Suprapubic skin (tissue), 4 donors: ENCODE measurements at regions not wholly inside any gene's neighbourhood (a gene's known extent, or its start where the extent isn't known, plus 50 kb on each side); places are given as distances from the start of the nearest gene placed in this dataset.

ENCODE experiments used
- DNase-seq, 2 donors: peaks; one replicate each; pipeline ENCODE4 v3.0.0-alpha.2; 2019; ENCODE audit warnings: low spot score in 2 of 2
- H3K27ac ChIP-seq: fragments of 200-600 bp; sonication (generic); one replicate; pipeline ENCODE4 v1.5.1; 2019
- H3K27me3 ChIP-seq: fragments of 200-600 bp; sonication (generic); one replicate; pipeline ENCODE4 v1.5.1; 2019
- H3K36me3 ChIP-seq: fragments of 200-600 bp; sonication (generic); one replicate; pipeline ENCODE4 v1.5.1; 2019
- H3K4me1 ChIP-seq: fragments of 200-600 bp; sonication (generic); one replicate; pipeline ENCODE4 v1.5.1; 2019
- H3K4me3 ChIP-seq: fragments of 200-600 bp; sonication (generic); one replicate; pipeline ENCODE4 v1.5.1; 2019; ENCODE audit warnings: mild to moderate bottlenecking
- H3K9me3 ChIP-seq: fragments of 200-600 bp; sonication (generic); one replicate; pipeline ENCODE4 v1.5.1; 2019
- CTCF ChIP-seq, 2 donors: fragments of 200-600 bp in 1 of 2; fragments of 450-650 bp in 1 of 2; sonication (generic) in 1 of 2; IDR thresholded peaks; one replicate each; pipeline ENCODE4 v1.5.1; 2016 to 2019; ENCODE audit warnings: antibody characterized with exemption in 2 of 2, mild to moderate bottlenecking in 1 of 2, moderate library complexity in 1 of 2
- EP300 ChIP-seq: sonication (generic); formaldehyde crosslinking; IDR thresholded peaks from one replicate; pipeline ENCODE4 v1.6.1; 2017; ENCODE audit warnings: antibody characterized with exemption
- POLR2A ChIP-seq, 2 donors: fragments of 450-650 bp; IDR thresholded peaks; one replicate each; pipeline ENCODE4 v1.6.1; 2017; ENCODE audit warnings: antibody characterized with exemption in 2 of 2, mild to moderate bottlenecking in 2 of 2, moderate library complexity in 2 of 2
- POLR2AphosphoS5 ChIP-seq, 3 donors: sonication (generic); formaldehyde crosslinking; IDR thresholded peaks; one replicate each; pipeline ENCODE4 v1.6.1; 2017; ENCODE audit warnings: antibody characterized with exemption in 3 of 3
- WGBS: methylation state at CpG from one replicate; pipeline ENCODE4 v1.1.5; 2018; 5-methylcytosine and 5-hydroxymethylcytosine counted together

- Histone ChIP-seq H3K4me3 (no peak overlapping the region), H3K27me3 (no peaks in the 10 kb centered on the region), H3K4me1 (no peaks in the 10 kb centered on the region), H3K27ac (no peak overlapping the region), H3K36me3 (no peaks in the 10 kb centered on the region), H3K9me3 (no peaks in the 10 kb centered on the region)
- TF ChIP-seq POLR2AphosphoS5 (IDR thresholded peaks at IDR 0.05), result no peak
- TF ChIP-seq CTCF (IDR thresholded peaks at IDR 0.05), result no peak
- TF ChIP-seq POLR2A (IDR thresholded peaks at IDR 0.05), result no peak
- TF ChIP-seq EP300, result no peak
- no peak for DNase-seq
- WGBS, result 96% methylated on average over 3 of the region's 3 CpGs
Measured at GRCh38 chr6:91560409-91560808, 973.5 kb upstream of the MAP3K7 start.

GRCh38 chr6:91540902-91541301 is 954.0 kb upstream of the MAP3K7 start:
- TF ChIP-seq POLR2AphosphoS5 (IDR thresholded peaks at IDR 0.05), result no peak
- TF ChIP-seq CTCF (IDR thresholded peaks at IDR 0.05), result no peak
- no peak for TF ChIP-seq POLR2A (IDR thresholded peaks at IDR 0.05)
- TF ChIP-seq EP300, result no peak
- Histone ChIP-seq H3K36me3 (no peaks in the 10 kb centered on the region), H3K9me3 (no peaks in the 10 kb centered on the region), H3K27me3 (no peaks in the 10 kb centered on the region), H3K27ac (no peak overlapping the region), H3K4me3 (no peak overlapping the region), H3K4me1 (no peaks in the 10 kb centered on the region)
- DNase-seq, result no peak
- 60% methylated on average over 5 of the region's 5 CpGs for WGBS

GRCh38 chr6:91539456-91539855 is 952.6 kb upstream of the MAP3K7 start:
- Histone ChIP-seq H3K36me3 (no peaks in the 10 kb centered on the region), H3K9me3 (no peaks in the 10 kb centered on the region), H3K4me1 (no peaks in the 10 kb centered on the region), H3K4me3 (no peak overlapping the region), H3K27ac (no peak overlapping the region), H3K27me3 (no peaks in the 10 kb centered on the region)
- TF ChIP-seq CTCF (IDR thresholded peaks at IDR 0.05) (no peak), EP300 (no peak)
- DNase-seq, result no peak
- WGBS, result 49% methylated on average over 3 of the region's 3 CpGs

- TF ChIP-seq CTCF (IDR thresholded peaks at IDR 0.05), result no peak
- no peak for TF ChIP-seq POLR2A (IDR thresholded peaks at IDR 0.05)
- no peak for TF ChIP-seq POLR2AphosphoS5 (IDR thresholded peaks at IDR 0.05)
- TF ChIP-seq EP300, result no peak
- 98% methylated on average over 3 of the region's 4 CpGs for WGBS
Measured at GRCh38 chr6:91538622-91539021, 951.8 kb upstream of the MAP3K7 start.

GRCh38 chr6:91534614-91535013 is 947.7 kb upstream of the MAP3K7 start:
- no peaks in the 10 kb centered on the region for H3K9me3 ChIP-seq
- no peak for TF ChIP-seq POLR2A (IDR thresholded peaks at IDR 0.05)
- TF ChIP-seq EP300, result no peak
- TF ChIP-seq POLR2AphosphoS5 (IDR thresholded peaks at IDR 0.05), result no peak
- no peak for TF ChIP-seq CTCF (IDR thresholded peaks at IDR 0.05)
- DNase-seq, result no peak
- no peaks in the 10 kb centered on the region for H3K4me1 ChIP-seq
- no peaks in the 10 kb centered on the region for H3K36me3 ChIP-seq
- 64% methylated on average over 2 of the region's 2 CpGs for WGBS
- H3K4me3 ChIP-seq, result no peak overlapping the region
- H3K27ac ChIP-seq, result no peak overlapping the region
- H3K27me3 ChIP-seq, result no peaks in the 10 kb centered on the region

More at GRCh38 chr6:91538622-91539021, 951.8 kb upstream of the MAP3K7 start:
- H3K36me3 ChIP-seq, result no peaks in the 10 kb centered on the region
- H3K4me3 ChIP-seq, result no peak overlapping the region
- H3K9me3 ChIP-seq, result no peaks in the 10 kb centered on the region
- H3K4me1 ChIP-seq, result no peaks in the 10 kb centered on the region
- H3K27ac ChIP-seq, result no peak overlapping the region
- DNase-seq, result no peak
- no peaks in the 10 kb centered on the region for H3K27me3 ChIP-seq
